T-helper 1 cell treated with Interleukin-12 subunit alpha and Interleukin-12 subunit beta and Interleukin-4 antibody, amounts not matched to agents 30 ng/mL and 1 ng/mL, for 36 hours (primary cell): ENCODE measurements at regions not wholly inside any gene's neighbourhood (a gene's known extent, or its start where the extent isn't known, plus 50 kb on each side); places are given as distances from the start of the nearest gene placed in this dataset.

Source experiments
- intact Hi-C: fragments of 100-400 bp; cut with micrococcal nuclease; formaldehyde crosslinking; loops from one replicate; pipeline ENCODE4 v1.15.1; 2024

DNA sequence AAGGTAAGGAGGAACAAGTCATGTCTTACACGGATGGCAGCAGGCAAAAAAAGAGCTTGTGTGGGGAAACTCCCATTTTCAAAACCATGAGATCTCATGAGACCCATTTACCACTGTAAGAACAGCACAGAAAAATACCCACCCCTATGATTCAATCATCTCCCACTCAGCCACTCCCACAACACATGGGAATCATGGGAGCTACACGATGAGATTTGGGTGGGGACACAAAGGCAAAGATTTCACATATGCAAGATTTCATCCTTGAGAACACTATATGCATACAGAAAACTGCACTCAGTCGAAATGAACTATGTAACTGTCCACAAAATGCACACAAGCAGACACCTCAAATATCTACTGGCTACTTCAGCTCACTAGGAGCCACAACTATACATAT is 480.6 kb upstream of the BTBD3 start:
- intact Hi-C loops, result no loop called here

GRCh38 chr20:11437611-11438380 is 479.9 kb upstream of the BTBD3 start:
- intact Hi-C loops, result no loop called here

- intact Hi-C loops, result no loop called here
Observed at GRCh38 chr20:11438412-11438811, 479.3 kb upstream of the BTBD3 start.

GRCh38 chr20:11443382-11444119 is 474.1 kb upstream of the BTBD3 start:
- intact Hi-C loops, result no loop called here

GRCh38 chr20:11445161-11445560 is 472.5 kb upstream of the BTBD3 start:
- intact Hi-C loops, result no loop called here

GRCh38 chr20:11445891-11446290 is 471.8 kb upstream of the BTBD3 start:
- intact Hi-C loops, result no loop called here

GRCh38 chr20:11447371-11448100 is 470.2 kb upstream of the BTBD3 start:
- intact Hi-C loops, result no loop called here

DNA sequence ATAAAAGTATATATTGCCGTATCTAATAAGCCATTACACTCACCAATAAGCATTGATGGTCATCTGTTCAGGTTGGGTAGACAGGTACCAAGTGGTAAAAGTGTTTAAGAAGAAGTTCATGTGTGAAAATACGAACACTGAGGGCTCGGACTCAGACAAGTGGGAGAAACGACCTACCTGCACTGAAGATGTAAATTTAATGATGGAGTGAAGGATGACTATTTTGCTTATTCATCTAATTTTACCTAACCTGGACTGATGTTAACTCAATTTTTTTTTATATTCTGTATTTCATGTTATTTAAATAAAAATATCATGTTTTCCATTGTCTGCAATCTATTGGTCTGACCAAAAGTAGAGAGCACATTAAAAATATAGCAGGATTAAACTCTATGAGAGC is 469.1 kb upstream of the BTBD3 start:
- intact Hi-C loops, result no loop called here

- intact Hi-C loops, result no loop called here
Observed at GRCh38 chr20:11451793-11452291, 465.9 kb upstream of the BTBD3 start.

DNA sequence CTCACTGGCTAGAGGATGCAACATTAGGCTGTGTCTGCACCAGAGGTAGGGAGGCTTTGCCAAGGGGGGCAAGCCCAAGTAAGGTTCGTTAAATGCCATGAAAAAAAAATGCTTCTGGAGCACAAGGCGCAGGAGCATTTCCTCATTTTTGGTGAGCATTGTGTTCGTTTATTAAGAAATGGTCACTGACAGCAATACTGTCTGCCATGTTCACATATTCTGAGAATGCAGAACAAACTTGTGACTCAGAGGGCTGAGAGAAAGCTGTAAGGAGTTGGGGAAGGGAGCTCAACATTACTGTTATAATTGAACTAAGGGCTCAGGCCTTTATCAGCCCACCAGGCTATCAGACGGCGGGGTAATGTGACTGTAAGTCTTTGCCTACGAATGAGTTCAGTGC is 465.4 kb upstream of the BTBD3 start:
- intact Hi-C loops, result no loop called here

GRCh38 chr20:11453430-11453829 is 464.3 kb upstream of the BTBD3 start:
- intact Hi-C loops, result no loop called here

GRCh38 chr20:11454966-11455799 is 462.5 kb upstream of the BTBD3 start:
- intact Hi-C loops, result no loop called here

- intact Hi-C loops, result no loop called here
Observed at GRCh38 chr20:11457488-11457887, 460.2 kb upstream of the BTBD3 start.

GRCh38 chr20:11459090-11459890 is 458.4 kb upstream of the BTBD3 start:
- intact Hi-C loops, result no loop called here

GRCh38 chr20:11467436-11467835 is 450.3 kb upstream of the BTBD3 start:
- intact Hi-C loops, result no loop called here

GRCh38 chr20:11468880-11469279 is 448.8 kb upstream of the BTBD3 start:
- intact Hi-C loops, result no loop called here

GRCh38 chr20:11469795-11470435 is 447.8 kb upstream of the BTBD3 start:
- intact Hi-C loops, result no loop called here

DNA sequence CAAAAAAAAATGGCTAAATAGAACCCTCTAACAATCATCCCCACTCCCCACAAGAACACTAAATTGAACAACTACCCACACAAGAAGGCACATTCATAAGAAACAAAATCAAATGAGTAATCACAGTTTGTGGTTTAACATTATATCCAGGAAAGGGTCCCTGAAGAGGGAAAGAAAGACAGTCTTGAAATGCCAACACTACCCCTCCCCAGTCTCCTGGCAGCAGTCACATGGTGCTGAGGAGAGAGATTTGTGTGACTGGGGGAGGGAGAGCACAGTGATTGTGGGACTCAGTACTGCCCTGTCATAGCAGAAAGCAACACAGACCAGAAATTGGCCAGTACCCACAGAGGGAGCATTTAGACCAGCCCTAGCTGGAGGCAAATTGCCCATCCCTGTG is 443.7 kb upstream of the BTBD3 start:
- intact Hi-C loops, result no loop called here

DNA sequence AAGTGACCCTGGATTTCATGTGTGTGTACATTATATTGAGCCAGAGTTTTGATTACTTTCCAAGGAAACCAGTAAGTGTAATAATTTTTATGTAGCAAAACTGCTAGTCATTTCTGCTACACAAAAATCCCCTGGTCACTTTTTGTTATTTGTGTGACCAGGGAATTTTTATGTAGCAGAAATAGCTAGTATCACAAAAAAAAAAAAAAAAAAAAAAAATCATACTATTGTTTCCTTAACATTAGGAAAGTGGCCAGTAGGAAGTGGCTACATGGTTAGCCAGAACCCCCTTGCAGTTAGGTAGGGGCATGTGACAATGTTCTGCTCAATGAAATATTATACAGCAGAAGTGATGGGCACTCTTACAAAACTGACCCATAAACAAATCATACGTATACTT is 434.0 kb upstream of the BTBD3 start:
- intact Hi-C loops, result no loop called here

DNA sequence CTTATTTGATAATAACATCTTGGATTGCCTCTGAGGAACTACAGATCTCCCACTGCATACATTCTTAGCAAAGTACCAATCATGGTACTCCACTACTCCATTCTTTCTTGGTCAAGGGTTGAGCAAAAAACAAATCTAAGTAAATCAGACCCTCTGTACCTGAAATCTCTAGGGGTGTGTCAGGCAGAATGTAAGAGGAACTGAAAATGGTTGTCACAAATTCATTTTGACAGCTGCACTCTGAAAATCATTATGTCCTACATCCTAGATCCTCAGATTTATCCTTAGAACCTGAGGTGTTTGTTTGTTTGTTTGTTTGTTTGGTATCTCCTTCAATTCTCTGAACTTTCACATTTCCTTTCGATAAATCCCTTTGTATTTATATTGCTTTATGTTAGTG is 433.2 kb upstream of the BTBD3 start:
- intact Hi-C loops, result no loop called here
